ENCODE measurements at regions not wholly inside any gene's neighbourhood (a gene's known extent, or its start where the extent isn't known, plus 50 kb on each side); places are given as distances from the start of the nearest gene placed in this dataset.

DNA sequence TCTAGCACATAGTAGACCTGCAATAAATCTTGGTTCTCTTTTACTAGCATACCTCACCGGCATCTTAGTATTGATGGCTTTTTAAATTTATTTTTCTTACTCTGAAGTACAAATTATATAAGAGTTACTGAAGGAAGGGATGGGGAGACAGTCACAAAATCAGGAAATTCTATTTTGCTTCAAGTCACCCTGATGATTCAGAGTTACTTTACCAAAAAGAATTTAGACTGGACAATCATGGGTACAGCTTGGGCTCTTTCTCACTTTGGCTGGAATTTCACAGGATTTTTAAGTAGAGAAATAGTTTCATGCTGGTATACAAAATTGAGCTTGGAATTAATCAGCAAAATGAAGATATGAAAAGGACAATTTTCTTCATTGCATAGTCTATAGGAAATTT is 919.2 kb downstream of the METTL15 start:
- TF ChIP-seq, protein P1, sequence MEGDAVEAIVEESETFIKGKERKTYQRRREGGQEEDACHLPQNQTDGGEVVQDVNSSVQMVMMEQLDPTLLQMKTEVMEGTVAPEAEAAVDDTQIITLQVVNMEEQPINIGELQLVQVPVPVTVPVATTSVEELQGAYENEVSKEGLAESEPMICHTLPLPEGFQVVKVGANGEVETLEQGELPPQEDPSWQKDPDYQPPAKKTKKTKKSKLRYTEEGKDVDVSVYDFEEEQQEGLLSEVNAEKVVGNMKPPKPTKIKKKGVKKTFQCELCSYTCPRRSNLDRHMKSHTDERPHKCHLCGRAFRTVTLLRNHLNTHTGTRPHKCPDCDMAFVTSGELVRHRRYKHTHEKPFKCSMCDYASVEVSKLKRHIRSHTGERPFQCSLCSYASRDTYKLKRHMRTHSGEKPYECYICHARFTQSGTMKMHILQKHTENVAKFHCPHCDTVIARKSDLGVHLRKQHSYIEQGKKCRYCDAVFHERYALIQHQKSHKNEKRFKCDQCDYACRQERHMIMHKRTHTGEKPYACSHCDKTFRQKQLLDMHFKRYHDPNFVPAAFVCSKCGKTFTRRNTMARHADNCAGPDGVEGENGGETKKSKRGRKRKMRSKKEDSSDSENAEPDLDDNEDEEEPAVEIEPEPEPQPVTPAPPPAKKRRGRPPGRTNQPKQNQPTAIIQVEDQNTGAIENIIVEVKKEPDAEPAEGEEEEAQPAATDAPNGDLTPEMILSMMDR (IDR thresholded peaks at IDR 0.05), result no peak
- no peak for DNase-seq
- H3K4me3 ChIP-seq, result no peak overlapping the region
- ATAC-seq, result no peak
- peaks cover 6% of the 10 kb centered on the region for H3K9me3 ChIP-seq
- H3K4me1 ChIP-seq, result no peaks in the 10 kb centered on the region
- no peaks in the 10 kb centered on the region for H3K27me3 ChIP-seq (ENCODE audit: insufficient read depth in 3 of 3, low read length in 2 of 3)
- intact Hi-C loops (cut with DNase I), result no loop called here
- WGBS, 3 donors, result 78 to 88% (median 83%) methylated on average over 1 of the region's 1 CpG
- no peaks in the 10 kb centered on the region for H3K36me3 ChIP-seq (ENCODE audit: insufficient read depth in 1 of 2, low read depth in 1 of 2)
- no peak overlapping the region for H3K27ac ChIP-seq

- WGBS, 3 donors, result 82 to 89% (median 88%) methylated on average over 2 of the region's 2 CpGs
- no peak for ATAC-seq
- TF ChIP-seq, protein P1 (IDR thresholded peaks at IDR 0.05), result no peak
- no peak for DNase-seq
- intact Hi-C loops (cut with DNase I), result no loop called here
- Histone ChIP-seq H3K36me3 (ENCODE audit: insufficient read depth in 1 of 2, low read depth in 1 of 2) (no peaks in the 10 kb centered on the region), H3K27ac (no peak overlapping the region), H3K4me3 (no peak overlapping the region), H3K4me1 (no peaks in the 10 kb centered on the region), H3K27me3 (ENCODE audit: insufficient read depth in 3 of 3, low read length in 2 of 3) (no peaks in the 10 kb centered on the region), H3K9me3 (peaks cover 6% of the 10 kb centered on the region)
These were observed 918.1 kb downstream of the METTL15 start for GRCh38 chr11:29026286-29026685.

DNA sequence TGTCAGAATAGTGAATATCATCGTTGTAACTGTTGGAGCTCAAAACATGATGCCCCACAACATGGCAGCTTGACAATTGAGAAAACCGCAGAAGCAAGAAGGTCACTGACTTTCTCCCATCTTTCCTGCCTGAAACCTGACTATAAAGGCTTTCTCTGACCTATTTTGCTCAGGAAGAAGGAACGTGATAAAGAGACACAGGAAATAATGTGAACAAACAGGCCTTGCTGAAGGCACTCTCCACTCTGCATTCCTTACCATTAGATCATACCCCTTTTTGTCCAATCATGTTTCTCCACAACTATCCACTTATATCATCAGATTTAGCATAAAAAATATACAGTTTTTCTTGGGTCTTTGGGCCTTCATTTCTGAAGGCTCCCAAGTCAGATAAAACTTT is 916.8 kb downstream of the METTL15 start:
- DNase-seq, result no peak
- H3K4me3 ChIP-seq, result no peak overlapping the region
- 67 to 69% (median 68%) methylated on average over 3 of the region's 3 CpGs for WGBS, 3 donors
- TF ChIP-seq, protein P1 (IDR thresholded peaks at IDR 0.05), result no peak
- no peak for ATAC-seq
- H3K27ac ChIP-seq, result no peak overlapping the region
- intact Hi-C loops (cut with DNase I), result no loop called here
- no peaks in the 10 kb centered on the region for H3K27me3 ChIP-seq (ENCODE audit: insufficient read depth in 3 of 3, low read length in 2 of 3)
- H3K36me3 ChIP-seq (ENCODE audit: insufficient read depth in 1 of 2, low read depth in 1 of 2), result no peaks in the 10 kb centered on the region
- H3K9me3 ChIP-seq, result peaks cover 6% of the 10 kb centered on the region
- no peaks in the 10 kb centered on the region for H3K4me1 ChIP-seq

- Histone ChIP-seq H3K36me3 (ENCODE audit: insufficient read depth in 1 of 2, low read depth in 1 of 2) (no peaks in the 10 kb centered on the region), H3K4me3 (no peak overlapping the region), H3K4me1 (no peaks in the 10 kb centered on the region), H3K27me3 (ENCODE audit: insufficient read depth in 3 of 3, low read length in 2 of 3) (no peaks in the 10 kb centered on the region), H3K27ac (no peak overlapping the region), H3K9me3 (peaks cover under 1% of the 10 kb centered on the region)
- TF ChIP-seq, protein P1 (IDR thresholded peaks at IDR 0.05), result no peak
- intact Hi-C loops (cut with DNase I), result no loop called here
- WGBS, 3 donors, result 74 to 90% (median 83%) methylated on average over 4 of the region's 4 CpGs
- ATAC-seq (no peak), DNase-seq (no peak)
These were observed 916.2 kb downstream of the METTL15 start for GRCh38 chr11:29024386-29024785.

- H3K27ac ChIP-seq, result no peak overlapping the region
- H3K27me3 ChIP-seq (ENCODE audit: insufficient read depth in 3 of 3, low read length in 2 of 3), result no peaks in the 10 kb centered on the region
- H3K4me1 ChIP-seq, result no peaks in the 10 kb centered on the region
- no peak for DNase-seq
- TF ChIP-seq, protein P1 (IDR thresholded peaks at IDR 0.05), result no peak
- no peak overlapping the region for H3K4me3 ChIP-seq
- no peak for ATAC-seq
- no peaks in the 10 kb centered on the region for H3K36me3 ChIP-seq (ENCODE audit: insufficient read depth in 1 of 2, low read depth in 1 of 2)
- 59 to 65% (median 60%) methylated on average over 1 of the region's 1 CpG for WGBS, 3 donors
- no peaks in the 10 kb centered on the region for H3K9me3 ChIP-seq
- intact Hi-C loops (cut with DNase I), result no loop called here
These were observed 915.6 kb downstream of the METTL15 start for GRCh38 chr11:29023761-29024160.

Measured in psoas muscle (tissue), 7 donors.